ENCODE measurements at regions not wholly inside any gene's neighbourhood (a gene's known extent, or its start where the extent isn't known, plus 50 kb on each side); places are given as distances from the start of the nearest gene placed in this dataset.

- H3K9me3 Mint-ChIP-seq, result no peaks in the 10 kb centered on the region
- H3K36me3 Mint-ChIP-seq (ENCODE audit: low read depth), result no peaks in the 10 kb centered on the region
- no peak overlapping the region for H3K27ac Mint-ChIP-seq
- intact Hi-C loops (cut with micrococcal nuclease), result no loop called here
- no peaks in the 10 kb centered on the region for H3K4me1 Mint-ChIP-seq (ENCODE audit: low read depth)
- no peak overlapping the region for H3K4me3 Mint-ChIP-seq
- peaks cover 14% of the 10 kb centered on the region for H3K27me3 Mint-ChIP-seq
Observed at GRCh38 chr13:97134364-97135095, 87.6 kb upstream of the MBNL2 start.

GRCh38 chr13:97135883-97136282 lies 86.2 kb upstream of the MBNL2 start:
- Mint-ChIP-seq H3K27me3 (peaks cover 16% of the 10 kb centered on the region), H3K36me3 (ENCODE audit: low read depth) (no peaks in the 10 kb centered on the region), H3K4me3 (no peak overlapping the region), H3K27ac (no peak overlapping the region), H3K4me1 (ENCODE audit: low read depth) (no peaks in the 10 kb centered on the region), H3K9me3 (no peaks in the 10 kb centered on the region)
- intact Hi-C loops (cut with micrococcal nuclease), result no loop called here

GRCh38 chr13:97136418-97136817 lies 85.7 kb upstream of the MBNL2 start:
- H3K36me3 Mint-ChIP-seq (ENCODE audit: low read depth), result no peaks in the 10 kb centered on the region
- H3K27ac Mint-ChIP-seq, result no peak overlapping the region
- intact Hi-C loops (cut with micrococcal nuclease), result no loop called here
- no peaks in the 10 kb centered on the region for H3K9me3 Mint-ChIP-seq
- H3K4me3 Mint-ChIP-seq, result no peak overlapping the region
- peaks cover 12% of the 10 kb centered on the region for H3K27me3 Mint-ChIP-seq
- H3K4me1 Mint-ChIP-seq (ENCODE audit: low read depth), result peaks cover under 1% of the 10 kb centered on the region

- H3K36me3 Mint-ChIP-seq (ENCODE audit: low read depth), result no peaks in the 10 kb centered on the region
- intact Hi-C loops (cut with micrococcal nuclease), result no loop called here
- no peaks in the 10 kb centered on the region for H3K9me3 Mint-ChIP-seq
- H3K4me1 Mint-ChIP-seq (ENCODE audit: low read depth), result peaks cover 4% of the 10 kb centered on the region
- peaks cover 16% of the 10 kb centered on the region for H3K27me3 Mint-ChIP-seq
- H3K4me3 Mint-ChIP-seq, result no peak overlapping the region
- H3K27ac Mint-ChIP-seq, result no peak overlapping the region
Observed at GRCh38 chr13:97139691-97140090, 82.4 kb upstream of the MBNL2 start.

GRCh38 chr13:97140131-97140530 lies 82.0 kb upstream of the MBNL2 start:
- Mint-ChIP-seq H3K27me3 (peaks cover 16% of the 10 kb centered on the region), H3K36me3 (ENCODE audit: low read depth) (no peaks in the 10 kb centered on the region), H3K4me3 (no peak overlapping the region), H3K27ac (no peak overlapping the region), H3K4me1 (ENCODE audit: low read depth) (peaks cover 4% of the 10 kb centered on the region), H3K9me3 (no peaks in the 10 kb centered on the region)
- intact Hi-C loops (cut with micrococcal nuclease), result no loop called here

GRCh38 chr13:97140611-97141010 lies 81.5 kb upstream of the MBNL2 start:
- H3K27ac Mint-ChIP-seq, result no peak overlapping the region
- no peaks in the 10 kb centered on the region for H3K9me3 Mint-ChIP-seq
- peaks cover 16% of the 10 kb centered on the region for H3K27me3 Mint-ChIP-seq
- intact Hi-C loops (cut with micrococcal nuclease), result no loop called here
- H3K36me3 Mint-ChIP-seq (ENCODE audit: low read depth), result no peaks in the 10 kb centered on the region
- no peak overlapping the region for H3K4me3 Mint-ChIP-seq
- peaks cover 4% of the 10 kb centered on the region for H3K4me1 Mint-ChIP-seq (ENCODE audit: low read depth)

GRCh38 chr13:97141097-97141496 lies 81.0 kb upstream of the MBNL2 start:
- Mint-ChIP-seq H3K4me3 (no peak overlapping the region), H3K4me1 (ENCODE audit: low read depth) (peaks cover 4% of the 10 kb centered on the region), H3K27ac (no peak overlapping the region), H3K36me3 (ENCODE audit: low read depth) (no peaks in the 10 kb centered on the region), H3K9me3 (no peaks in the 10 kb centered on the region), H3K27me3 (peaks cover 18% of the 10 kb centered on the region)
- intact Hi-C loops (cut with micrococcal nuclease), result no loop called here

GRCh38 chr13:97141564-97142005 lies 80.5 kb upstream of the MBNL2 start:
- intact Hi-C loops (cut with micrococcal nuclease), result no loop called here
- Mint-ChIP-seq H3K27ac (no peak overlapping the region), H3K4me3 (no peak overlapping the region), H3K4me1 (ENCODE audit: low read depth) (peaks cover 4% of the 10 kb centered on the region), H3K36me3 (ENCODE audit: low read depth) (no peaks in the 10 kb centered on the region), H3K9me3 (no peaks in the 10 kb centered on the region), H3K27me3 (peaks cover 18% of the 10 kb centered on the region)

- Mint-ChIP-seq H3K9me3 (no peaks in the 10 kb centered on the region), H3K27ac (no peak overlapping the region), H3K27me3 (peaks cover 19% of the 10 kb centered on the region), H3K4me3 (no peak overlapping the region), H3K4me1 (ENCODE audit: low read depth) (peaks cover 4% of the 10 kb centered on the region), H3K36me3 (ENCODE audit: low read depth) (no peaks in the 10 kb centered on the region)
- intact Hi-C loops (cut with micrococcal nuclease), result no loop called here
Observed at GRCh38 chr13:97142452-97142851, 79.7 kb upstream of the MBNL2 start.

GRCh38 chr13:97145057-97145456 lies 77.1 kb upstream of the MBNL2 start:
- no peaks in the 10 kb centered on the region for H3K36me3 Mint-ChIP-seq (ENCODE audit: low read depth)
- no peak overlapping the region for H3K27ac Mint-ChIP-seq
- H3K4me1 Mint-ChIP-seq (ENCODE audit: low read depth), result peaks cover 4% of the 10 kb centered on the region
- peaks cover 19% of the 10 kb centered on the region for H3K27me3 Mint-ChIP-seq
- no peak overlapping the region for H3K4me3 Mint-ChIP-seq
- no peaks in the 10 kb centered on the region for H3K9me3 Mint-ChIP-seq
- intact Hi-C loops (cut with micrococcal nuclease), result no loop called here

- peaks cover 10% of the 10 kb centered on the region for H3K27me3 Mint-ChIP-seq
- no peak overlapping the region for H3K27ac Mint-ChIP-seq
- intact Hi-C loops (cut with micrococcal nuclease), result no loop called here
- H3K36me3 Mint-ChIP-seq (ENCODE audit: low read depth), result no peaks in the 10 kb centered on the region
- H3K9me3 Mint-ChIP-seq, result no peaks in the 10 kb centered on the region
- H3K4me3 Mint-ChIP-seq, result no peak overlapping the region
- no peaks in the 10 kb centered on the region for H3K4me1 Mint-ChIP-seq (ENCODE audit: low read depth)
Observed at GRCh38 chr13:97148894-97149293, 73.2 kb upstream of the MBNL2 start.

- Mint-ChIP-seq H3K36me3 (ENCODE audit: low read depth) (no peaks in the 10 kb centered on the region), H3K4me1 (ENCODE audit: low read depth) (no peaks in the 10 kb centered on the region), H3K4me3 (no peak overlapping the region), H3K9me3 (peaks cover 9% of the 10 kb centered on the region), H3K27me3 (peaks cover 7% of the 10 kb centered on the region), H3K27ac (no peak overlapping the region)
- intact Hi-C loops (cut with micrococcal nuclease), result no loop called here
Observed at GRCh38 chr13:97160421-97160820, 61.7 kb upstream of the MBNL2 start.

GRCh38 chr13:97161582-97162231 lies 60.4 kb upstream of the MBNL2 start:
- Mint-ChIP-seq H3K9me3 (peaks cover 9% of the 10 kb centered on the region), H3K27ac (no peak overlapping the region), H3K4me3 (no peak overlapping the region), H3K4me1 (ENCODE audit: low read depth) (no peaks in the 10 kb centered on the region), H3K36me3 (ENCODE audit: low read depth) (no peaks in the 10 kb centered on the region), H3K27me3 (peaks cover 7% of the 10 kb centered on the region)
- intact Hi-C loops (cut with micrococcal nuclease), result no loop called here

GRCh38 chr13:97165502-97166425 lies 56.4 kb upstream of the MBNL2 start:
- Mint-ChIP-seq H3K9me3 (peaks cover 9% of the 10 kb centered on the region), H3K36me3 (ENCODE audit: low read depth) (no peaks in the 10 kb centered on the region), H3K27ac (no peak overlapping the region), H3K4me1 (ENCODE audit: low read depth) (no peaks in the 10 kb centered on the region), H3K27me3 (peaks cover 12% of the 10 kb centered on the region), H3K4me3 (no peak overlapping the region)
- intact Hi-C loops (cut with micrococcal nuclease), result no loop called here

Data from dendritic cell treated with granulocyte-macrophage colony-stimulating factor and Interleukin-4, amounts not matched to agents 40 ng/mL and 50 ng/mL, for 4 days (primary cell).